ENCODE measurements at regions not wholly inside any gene's neighbourhood (a gene's known extent, or its start where the extent isn't known, plus 50 kb on each side); places are given as distances from the start of the nearest gene placed in this dataset.

DNA sequence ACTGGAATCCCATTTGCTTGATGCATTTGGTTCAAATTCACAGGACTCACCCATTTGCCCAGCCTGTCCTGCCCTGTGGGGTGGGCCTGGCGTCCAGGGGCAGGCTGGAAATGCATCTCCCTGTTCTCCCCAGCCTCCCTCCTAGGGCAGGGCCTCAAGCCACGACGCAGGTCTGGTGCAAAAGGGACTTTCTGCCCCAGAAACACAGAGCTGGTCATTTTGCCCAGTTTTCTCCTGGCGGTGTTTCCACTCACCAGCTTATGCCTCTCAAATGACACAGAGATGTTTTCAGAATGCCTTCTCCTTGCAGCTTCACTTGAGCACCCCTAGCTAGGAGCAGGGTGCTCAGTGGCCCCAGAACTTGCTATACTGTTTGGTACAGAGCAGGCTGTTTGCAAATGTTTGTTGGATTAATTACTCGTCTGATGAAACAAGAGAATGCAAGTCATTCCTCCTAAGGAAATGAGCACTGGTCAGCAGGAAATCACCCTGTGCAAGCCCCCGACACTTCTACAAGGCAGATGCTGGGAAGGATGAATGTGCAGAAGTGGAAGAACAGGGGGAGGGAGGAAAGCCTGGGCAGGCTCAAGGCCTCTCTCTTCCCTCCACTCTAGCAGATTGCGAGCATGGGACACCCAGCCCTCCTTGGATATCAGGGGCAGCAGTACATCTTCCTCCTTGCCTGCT is 164.3 kb upstream of the APCDD1 start:
- H3K27ac ChIP-seq, result no peak overlapping the region
- no peak for TF ChIP-seq CTCF (conservative IDR thresholded peaks at IDR 0.05)
- no peak for TF ChIP-seq ZFX (IDR thresholded peaks at IDR 0.05)

GRCh38 chr18:10290638-10291235 is 163.7 kb upstream of the APCDD1 start:
- H3K27ac ChIP-seq, result no peak overlapping the region
- TF ChIP-seq CTCF (conservative IDR thresholded peaks at IDR 0.05) (no peak), ZFX (IDR thresholded peaks at IDR 0.05) (no peak)

- TF ChIP-seq CTCF (conservative IDR thresholded peaks at IDR 0.05) (no peak), ZFX (IDR thresholded peaks at IDR 0.05) (no peak)
- H3K27ac ChIP-seq, result no peak overlapping the region
Observed at GRCh38 chr18:10291568-10291981, 162.9 kb upstream of the APCDD1 start.

GRCh38 chr18:10293966-10294365 is 160.5 kb upstream of the APCDD1 start:
- no peak overlapping the region for H3K27ac ChIP-seq
- TF ChIP-seq ZFX (IDR thresholded peaks at IDR 0.05) (no peak), CTCF (conservative IDR thresholded peaks at IDR 0.05) (no peak)

DNA sequence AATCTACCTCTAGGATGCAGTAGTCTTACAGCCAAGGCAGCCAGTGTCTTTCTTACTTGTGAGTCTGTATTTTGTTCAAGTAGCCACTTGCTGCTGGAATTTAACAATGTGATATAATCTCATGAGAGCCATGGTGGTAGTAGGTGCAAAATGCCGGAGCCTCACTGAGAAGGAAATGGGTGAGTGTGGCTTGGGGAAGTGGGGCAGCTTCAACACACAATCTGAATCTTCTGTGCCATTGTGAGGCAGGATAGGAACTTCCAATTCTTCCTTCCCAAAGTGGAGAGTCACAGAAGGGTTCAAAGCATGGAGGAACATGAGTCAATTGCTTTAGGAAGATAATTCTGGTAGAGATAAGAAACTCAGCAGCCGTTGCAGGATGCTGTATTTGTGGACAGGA is 158.7 kb upstream of the APCDD1 start:
- H3K27ac ChIP-seq, result no peak overlapping the region
- TF ChIP-seq ZFX (IDR thresholded peaks at IDR 0.05), result no peak
- no peak for TF ChIP-seq CTCF (conservative IDR thresholded peaks at IDR 0.05)

DNA sequence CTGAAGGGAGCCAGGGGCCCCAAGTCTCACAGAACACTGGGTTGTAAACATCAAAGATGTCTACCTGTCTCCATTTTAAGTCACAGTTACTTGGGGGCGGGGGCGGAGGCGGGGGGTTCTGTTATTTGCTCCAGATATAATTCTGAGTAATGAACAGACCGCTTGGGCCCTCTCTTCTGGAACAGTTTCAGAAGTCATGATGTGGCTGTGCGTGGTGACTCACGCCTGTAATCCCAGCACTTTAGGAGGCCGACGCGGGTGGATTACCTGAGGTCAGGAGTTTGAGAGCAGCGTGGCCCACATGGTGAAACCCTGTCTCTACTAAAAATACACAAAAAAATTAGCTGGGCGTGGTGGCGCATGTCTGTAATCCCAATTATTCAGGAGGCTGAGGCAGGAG is 157.9 kb upstream of the APCDD1 start:
- no peak for TF ChIP-seq CTCF (conservative IDR thresholded peaks at IDR 0.05)
- no peak for TF ChIP-seq ZFX (IDR thresholded peaks at IDR 0.05)
- H3K27ac ChIP-seq, result no peak overlapping the region

DNA sequence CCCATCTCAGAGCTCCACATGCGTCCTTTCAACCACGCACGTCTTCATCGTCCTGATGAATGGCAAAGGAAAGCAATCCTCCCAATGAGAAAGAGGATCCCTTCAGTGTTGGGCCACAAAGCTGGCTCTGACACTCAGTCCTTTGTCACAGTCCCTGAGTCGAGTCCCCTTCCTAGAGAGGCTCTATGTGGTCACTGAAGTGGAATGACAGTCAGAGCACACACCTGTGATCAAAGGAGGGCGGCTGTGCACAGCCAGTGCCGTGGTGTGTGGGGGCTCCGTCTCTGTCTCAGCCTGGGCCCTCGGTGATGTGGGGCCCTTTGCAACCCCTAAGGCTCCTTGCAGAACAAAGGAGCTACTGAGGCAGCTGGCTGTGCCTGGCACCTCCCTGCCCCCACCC is 157.3 kb upstream of the APCDD1 start:
- no peak overlapping the region for H3K27ac ChIP-seq
- TF ChIP-seq ZFX (IDR thresholded peaks at IDR 0.05), result no peak
- no peak for TF ChIP-seq CTCF (conservative IDR thresholded peaks at IDR 0.05)
